SH-SY5Y (cell line): ENCODE measurements at regions not wholly inside any gene's neighbourhood (a gene's known extent, or its start where the extent isn't known, plus 50 kb on each side); places are given as distances from the start of the nearest gene placed in this dataset.

Experiments
- GATA2 ChIP-seq: IDR thresholded peaks from 2 replicates; pipeline ENCODE4 v1.6.1; 2011; ENCODE audit warnings: mild to moderate bottlenecking, low read depth, low read length
- GATA3 ChIP-seq: IDR thresholded peaks from 2 replicates; pipeline ENCODE4 v1.6.1; 2011; ENCODE audit warnings: low read depth, mild to moderate bottlenecking, low read length, moderate library complexity

- TF ChIP-seq GATA3 (no peak), GATA2 (no peak)
These were observed 401.5 kb downstream of the TDRD3 start for GRCh38 chr13:60798503-60798902.

- TF ChIP-seq GATA2 (no peak), GATA3 (no peak)
These were observed 400.1 kb downstream of the TDRD3 start for GRCh38 chr13:60797112-60797511.

- TF ChIP-seq GATA3 = no peak
- no peak for TF ChIP-seq GATA2
These were observed 397.7 kb downstream of the TDRD3 start for GRCh38 chr13:60794751-60795150.

- TF ChIP-seq GATA2 = no peak
- no peak for TF ChIP-seq GATA3
These were observed 393.6 kb downstream of the TDRD3 start for GRCh38 chr13:60790620-60791019.

- TF ChIP-seq GATA3 = no peak
- no peak for TF ChIP-seq GATA2
These were observed 391.3 kb downstream of the TDRD3 start for GRCh38 chr13:60788156-60788829.

GRCh38 chr13:60787083-60787482 lies 390.1 kb downstream of the TDRD3 start:
- TF ChIP-seq GATA2 (no peak), GATA3 (no peak)

GRCh38 chr13:60772726-60773125 lies 375.7 kb downstream of the TDRD3 start:
- TF ChIP-seq GATA2 (no peak), GATA3 (no peak)

- TF ChIP-seq GATA2 (no peak), GATA3 (no peak)
These were observed 368.8 kb downstream of the TDRD3 start for GRCh38 chr13:60765700-60766411.

GRCh38 chr13:60759499-60759898 lies 362.5 kb downstream of the TDRD3 start:
- TF ChIP-seq GATA2 (peak; percentile 94), GATA3 (peak; percentile 87)

- TF ChIP-seq GATA3 = no peak
- TF ChIP-seq GATA2 = no peak
These were observed 361.6 kb downstream of the TDRD3 start for GRCh38 chr13:60758637-60759036.

- no peak for TF ChIP-seq GATA2
- no peak for TF ChIP-seq GATA3
These were observed 360.6 kb downstream of the TDRD3 start for GRCh38 chr13:60757501-60758215.

- TF ChIP-seq GATA3 (no peak), GATA2 (no peak)
These were observed 359.3 kb downstream of the TDRD3 start for GRCh38 chr13:60756306-60756705.

- TF ChIP-seq GATA2 (peak; percentile 89), GATA3 (no peak)
These were observed 358.6 kb downstream of the TDRD3 start for GRCh38 chr13:60755380-60756163.
